ENCODE measurements at regions not wholly inside any gene's neighbourhood (a gene's known extent, or its start where the extent isn't known, plus 50 kb on each side); places are given as distances from the start of the nearest gene placed in this dataset.

DNA sequence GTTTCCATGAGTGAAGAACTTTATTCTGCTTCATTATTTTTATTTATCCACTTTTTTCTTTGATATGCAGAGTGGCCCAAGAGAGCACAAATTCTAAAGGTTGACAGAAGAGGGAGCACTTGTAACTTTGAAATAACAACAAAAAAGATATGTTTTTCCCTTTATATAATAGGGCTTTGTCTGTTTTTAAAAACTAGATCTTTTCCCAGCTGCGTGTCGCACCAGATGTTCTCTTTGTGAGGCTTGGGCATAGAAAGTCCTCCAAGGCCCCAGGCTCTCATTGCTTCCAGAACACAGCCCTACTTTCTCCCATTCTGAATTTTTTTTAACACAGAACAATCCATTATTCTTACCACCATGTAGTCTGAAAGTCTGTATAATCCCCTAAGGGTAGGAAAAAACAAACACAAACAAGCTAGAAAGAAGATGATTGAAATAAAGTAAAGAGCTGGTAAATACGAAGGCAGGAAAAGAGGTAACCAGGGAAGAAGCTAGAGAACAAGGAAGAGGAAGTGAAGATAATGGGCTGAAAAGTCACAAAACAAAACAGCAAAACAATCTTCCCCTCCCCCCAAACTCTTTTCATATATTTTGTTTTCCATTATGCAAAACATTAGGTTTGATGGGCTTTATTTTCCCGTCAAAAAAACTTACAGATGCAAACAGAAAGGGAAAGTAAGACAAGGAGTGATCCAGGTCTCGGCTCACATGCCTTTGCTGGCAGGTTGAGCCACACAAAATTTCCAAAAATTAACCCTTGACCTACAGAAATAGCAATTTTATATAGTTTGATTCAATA is 160.4 kb downstream of the ABCA8 start:
- Mint-ChIP-seq H3K9me3 (ENCODE audit: unreplicated experiment) (no peaks in the 10 kb centered on the region), H3K4me3 (ENCODE audit: unreplicated experiment) (no peak overlapping the region), H3K36me3 (ENCODE audit: unreplicated experiment) (peaks cover 5% of the 10 kb centered on the region), H3K4me1 (ENCODE audit: low read depth, unreplicated experiment) (no peaks in the 10 kb centered on the region), H3K27me3 (ENCODE audit: unreplicated experiment) (no peaks in the 10 kb centered on the region), H3K27ac (ENCODE audit: unreplicated experiment) (no peak overlapping the region)
- no peak for TF ChIP-seq CTCF (IDR thresholded peaks at IDR 0.05; ENCODE audit: partially characterized antibody, unreplicated experiment)
- no peak for DNase-seq

DNA sequence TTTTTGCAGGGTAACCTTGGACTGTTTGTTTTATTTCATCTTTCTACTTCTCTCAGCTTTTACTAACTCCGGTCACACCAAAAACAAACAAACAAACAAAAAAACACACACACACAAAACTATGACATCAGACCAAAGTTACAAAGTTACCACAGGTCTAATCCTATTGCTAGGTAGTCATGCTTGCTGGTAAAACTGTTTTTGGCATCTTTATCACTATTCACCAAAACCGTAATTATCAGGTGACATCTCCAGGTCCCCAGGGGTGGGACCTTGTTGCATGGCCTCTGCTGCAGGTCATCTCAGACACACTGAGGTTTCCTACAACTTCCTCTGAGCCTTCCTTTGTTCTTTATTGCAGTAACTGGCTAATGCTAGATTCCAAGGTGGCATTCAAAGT is 162.3 kb downstream of the ABCA8 start:
- TF ChIP-seq CTCF (IDR thresholded peaks at IDR 0.05; ENCODE audit: partially characterized antibody, unreplicated experiment) = no peak
- Mint-ChIP-seq H3K27me3 (ENCODE audit: unreplicated experiment) (no peaks in the 10 kb centered on the region), H3K27ac (ENCODE audit: unreplicated experiment) (no peak overlapping the region), H3K36me3 (ENCODE audit: unreplicated experiment) (peaks cover 5% of the 10 kb centered on the region), H3K4me1 (ENCODE audit: low read depth, unreplicated experiment) (no peaks in the 10 kb centered on the region), H3K9me3 (ENCODE audit: unreplicated experiment) (no peaks in the 10 kb centered on the region), H3K4me3 (ENCODE audit: unreplicated experiment) (no peak overlapping the region)
- DNase-seq = no peak

DNA sequence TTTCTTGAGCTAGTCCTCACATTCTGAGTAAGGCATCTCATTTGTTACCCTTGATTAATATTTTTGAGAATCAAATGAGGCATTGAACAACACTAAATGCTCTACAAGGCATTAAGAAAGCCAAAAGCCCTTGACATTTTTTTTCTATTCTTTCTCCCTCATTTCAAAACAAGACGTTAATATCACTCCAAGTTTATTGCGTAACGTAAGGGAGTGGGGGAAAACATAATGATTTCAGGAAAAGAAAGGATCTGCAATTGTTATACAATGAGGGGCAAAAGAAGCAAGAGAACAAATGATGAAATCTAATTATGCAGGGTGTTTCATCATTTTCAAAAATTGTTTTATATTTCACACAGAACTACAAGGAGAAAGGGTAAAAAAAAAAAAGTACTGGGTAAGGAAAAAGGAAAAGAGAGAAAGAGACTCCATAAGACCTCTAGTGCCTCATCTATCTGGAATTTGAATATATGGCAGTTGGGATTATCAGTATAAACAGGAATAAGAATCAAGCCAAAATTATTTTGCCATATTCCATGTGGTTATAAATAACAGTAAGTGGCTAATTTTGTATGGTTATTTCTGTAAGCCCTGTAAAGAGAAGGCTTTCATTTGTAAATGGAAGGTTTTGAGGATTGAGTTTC is 163.0 kb downstream of the ABCA8 start:
- no peak for DNase-seq
- no peak overlapping the region for H3K4me3 Mint-ChIP-seq (ENCODE audit: unreplicated experiment)
- TF ChIP-seq CTCF (IDR thresholded peaks at IDR 0.05; ENCODE audit: partially characterized antibody, unreplicated experiment) = no peak
- H3K9me3 Mint-ChIP-seq (ENCODE audit: unreplicated experiment) = no peaks in the 10 kb centered on the region
- H3K27ac Mint-ChIP-seq (ENCODE audit: unreplicated experiment) = no peak overlapping the region
- H3K4me1 Mint-ChIP-seq (ENCODE audit: low read depth, unreplicated experiment) = no peaks in the 10 kb centered on the region
- H3K36me3 Mint-ChIP-seq (ENCODE audit: unreplicated experiment) = peaks cover 5% of the 10 kb centered on the region
- H3K27me3 Mint-ChIP-seq (ENCODE audit: unreplicated experiment) = no peaks in the 10 kb centered on the region

GRCh38 chr17:68790931-68791330 is 164.3 kb downstream of the ABCA8 start:
- H3K4me1 Mint-ChIP-seq (ENCODE audit: low read depth, unreplicated experiment) = no peaks in the 10 kb centered on the region
- H3K27ac Mint-ChIP-seq (ENCODE audit: unreplicated experiment) = no peak overlapping the region
- H3K9me3 Mint-ChIP-seq (ENCODE audit: unreplicated experiment) = no peaks in the 10 kb centered on the region
- H3K27me3 Mint-ChIP-seq (ENCODE audit: unreplicated experiment) = no peaks in the 10 kb centered on the region
- DNase-seq = no peak
- no peak overlapping the region for H3K4me3 Mint-ChIP-seq (ENCODE audit: unreplicated experiment)
- no peak for TF ChIP-seq CTCF (IDR thresholded peaks at IDR 0.05; ENCODE audit: partially characterized antibody, unreplicated experiment)
- H3K36me3 Mint-ChIP-seq (ENCODE audit: unreplicated experiment) = peaks cover 1% of the 10 kb centered on the region

DNA sequence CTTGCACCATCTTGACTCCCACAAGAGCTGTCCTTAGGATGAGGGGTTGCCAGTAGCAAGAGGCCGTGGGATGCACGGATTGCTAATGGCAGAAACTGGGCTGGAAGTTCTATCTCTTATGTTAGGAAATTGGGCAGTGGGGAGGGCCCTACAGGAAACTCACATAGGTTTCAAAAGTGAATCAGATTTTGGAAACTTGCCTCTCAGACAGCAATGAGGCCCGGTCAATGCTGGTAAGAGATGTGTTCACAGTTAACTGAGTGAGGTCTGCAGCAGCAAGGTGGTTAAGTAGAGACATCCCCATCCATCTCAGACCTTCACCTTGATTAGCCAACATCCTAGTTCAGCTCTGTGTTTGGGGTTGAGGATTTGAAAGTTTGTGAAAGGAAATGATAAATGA is 164.7 kb downstream of the ABCA8 start:
- Mint-ChIP-seq H3K4me3 (ENCODE audit: unreplicated experiment) (no peak overlapping the region), H3K27ac (ENCODE audit: unreplicated experiment) (no peak overlapping the region), H3K27me3 (ENCODE audit: unreplicated experiment) (no peaks in the 10 kb centered on the region), H3K9me3 (ENCODE audit: unreplicated experiment) (no peaks in the 10 kb centered on the region), H3K4me1 (ENCODE audit: low read depth, unreplicated experiment) (no peaks in the 10 kb centered on the region), H3K36me3 (ENCODE audit: unreplicated experiment) (no peaks in the 10 kb centered on the region)
- DNase-seq = no peak
- TF ChIP-seq CTCF (IDR thresholded peaks at IDR 0.05; ENCODE audit: partially characterized antibody, unreplicated experiment) = no peak

Data from glutamatergic neuron (in vitro differentiated cells).